ENCODE measurements at regions not wholly inside any gene's neighbourhood (a gene's known extent, or its start where the extent isn't known, plus 50 kb on each side); places are given as distances from the start of the nearest gene placed in this dataset.

DNA sequence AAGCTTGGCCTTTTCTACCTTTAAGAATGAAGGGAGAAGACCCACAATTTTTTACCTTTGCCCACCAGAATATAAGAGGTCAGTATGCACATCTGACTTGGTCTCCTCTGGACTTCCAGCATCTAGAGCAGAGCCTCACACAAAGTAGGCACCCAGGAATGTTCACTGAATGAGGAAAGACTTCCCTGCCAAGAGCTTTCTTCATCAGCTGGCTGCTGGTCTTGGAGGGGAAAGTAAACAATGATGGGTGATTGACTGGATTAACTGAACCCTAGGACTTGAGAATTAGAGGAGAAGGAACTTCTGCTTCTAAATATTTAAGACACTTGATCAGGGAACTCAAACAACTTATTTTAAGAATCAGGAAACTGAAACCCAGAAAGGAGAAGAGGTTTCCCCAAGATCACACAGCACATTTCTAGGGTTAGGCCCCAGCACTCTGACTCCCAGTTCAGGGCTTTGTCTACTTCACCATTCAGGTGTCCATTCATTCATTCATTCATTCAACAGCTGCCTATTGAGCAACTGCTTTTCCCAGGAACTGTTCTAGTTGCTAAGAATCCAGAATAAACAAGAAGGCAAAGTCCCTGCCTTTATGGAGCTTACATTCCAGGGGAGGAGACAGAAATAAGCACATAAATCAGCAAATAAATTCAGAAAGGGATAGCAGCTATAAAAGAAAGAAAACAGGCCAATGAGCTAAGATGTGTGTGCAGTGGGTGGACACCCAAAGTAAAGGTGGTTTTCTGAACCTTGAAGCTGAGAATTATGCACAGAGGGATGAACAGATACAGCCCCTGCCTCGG, 216.9 kb upstream of the LRFN2 start:
- no peaks in the 10 kb centered on the region for H3K4me1 ChIP-seq
- no peak for FAIRE-seq
- H3K9me3 ChIP-seq = no peaks in the 10 kb centered on the region
- H3K27me3 ChIP-seq = no peaks in the 10 kb centered on the region
- H3K4me3 ChIP-seq = no peak overlapping the region
- TF ChIP-seq, protein P1, sequence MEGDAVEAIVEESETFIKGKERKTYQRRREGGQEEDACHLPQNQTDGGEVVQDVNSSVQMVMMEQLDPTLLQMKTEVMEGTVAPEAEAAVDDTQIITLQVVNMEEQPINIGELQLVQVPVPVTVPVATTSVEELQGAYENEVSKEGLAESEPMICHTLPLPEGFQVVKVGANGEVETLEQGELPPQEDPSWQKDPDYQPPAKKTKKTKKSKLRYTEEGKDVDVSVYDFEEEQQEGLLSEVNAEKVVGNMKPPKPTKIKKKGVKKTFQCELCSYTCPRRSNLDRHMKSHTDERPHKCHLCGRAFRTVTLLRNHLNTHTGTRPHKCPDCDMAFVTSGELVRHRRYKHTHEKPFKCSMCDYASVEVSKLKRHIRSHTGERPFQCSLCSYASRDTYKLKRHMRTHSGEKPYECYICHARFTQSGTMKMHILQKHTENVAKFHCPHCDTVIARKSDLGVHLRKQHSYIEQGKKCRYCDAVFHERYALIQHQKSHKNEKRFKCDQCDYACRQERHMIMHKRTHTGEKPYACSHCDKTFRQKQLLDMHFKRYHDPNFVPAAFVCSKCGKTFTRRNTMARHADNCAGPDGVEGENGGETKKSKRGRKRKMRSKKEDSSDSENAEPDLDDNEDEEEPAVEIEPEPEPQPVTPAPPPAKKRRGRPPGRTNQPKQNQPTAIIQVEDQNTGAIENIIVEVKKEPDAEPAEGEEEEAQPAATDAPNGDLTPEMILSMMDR (IDR thresholded peaks at IDR 0.05) = no peak
- no peak for DNase-seq
- WGBS, 2 donors = 85 to 86% methylated on average over 1 of the region's 1 CpG
- no peak for ATAC-seq
- no peak overlapping the region for H3K27ac ChIP-seq
- intact Hi-C loops (cut with DNase I) = no loop called here
- no peaks in the 10 kb centered on the region for H3K36me3 ChIP-seq

DNA sequence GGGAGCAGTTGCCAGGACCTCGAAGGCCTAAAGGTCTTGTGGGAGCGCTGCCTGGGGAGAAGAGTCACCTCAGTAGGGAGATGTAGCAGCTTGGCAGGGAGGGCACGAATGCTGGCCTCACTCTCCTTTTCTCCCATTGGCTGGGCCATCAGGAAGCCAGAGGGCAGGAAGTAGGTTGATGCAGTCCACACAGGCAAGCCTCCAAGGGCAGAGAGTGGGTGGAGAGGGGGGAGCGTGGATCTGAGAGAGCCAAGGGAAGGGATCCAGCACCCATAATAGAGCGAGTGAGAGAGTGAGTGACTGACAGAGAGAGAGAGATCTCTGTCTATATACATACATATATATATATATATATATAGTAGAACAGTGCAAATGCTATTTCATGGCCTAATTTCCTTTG, 215.3 kb upstream of the LRFN2 start:
- Histone ChIP-seq H3K4me1 (no peaks in the 10 kb centered on the region), H3K27ac (no peak overlapping the region), H3K27me3 (no peaks in the 10 kb centered on the region), H3K4me3 (no peak overlapping the region), H3K36me3 (no peaks in the 10 kb centered on the region), H3K9me3 (no peaks in the 10 kb centered on the region)
- ATAC-seq (no peak), DNase-seq (no peak), FAIRE-seq (no peak)
- WGBS, 2 donors = 75 to 77% methylated on average over 5 of the region's 5 CpGs
- TF ChIP-seq, protein P1 (IDR thresholded peaks at IDR 0.05) = no peak
- intact Hi-C loops (cut with DNase I) = no loop called here

DNA sequence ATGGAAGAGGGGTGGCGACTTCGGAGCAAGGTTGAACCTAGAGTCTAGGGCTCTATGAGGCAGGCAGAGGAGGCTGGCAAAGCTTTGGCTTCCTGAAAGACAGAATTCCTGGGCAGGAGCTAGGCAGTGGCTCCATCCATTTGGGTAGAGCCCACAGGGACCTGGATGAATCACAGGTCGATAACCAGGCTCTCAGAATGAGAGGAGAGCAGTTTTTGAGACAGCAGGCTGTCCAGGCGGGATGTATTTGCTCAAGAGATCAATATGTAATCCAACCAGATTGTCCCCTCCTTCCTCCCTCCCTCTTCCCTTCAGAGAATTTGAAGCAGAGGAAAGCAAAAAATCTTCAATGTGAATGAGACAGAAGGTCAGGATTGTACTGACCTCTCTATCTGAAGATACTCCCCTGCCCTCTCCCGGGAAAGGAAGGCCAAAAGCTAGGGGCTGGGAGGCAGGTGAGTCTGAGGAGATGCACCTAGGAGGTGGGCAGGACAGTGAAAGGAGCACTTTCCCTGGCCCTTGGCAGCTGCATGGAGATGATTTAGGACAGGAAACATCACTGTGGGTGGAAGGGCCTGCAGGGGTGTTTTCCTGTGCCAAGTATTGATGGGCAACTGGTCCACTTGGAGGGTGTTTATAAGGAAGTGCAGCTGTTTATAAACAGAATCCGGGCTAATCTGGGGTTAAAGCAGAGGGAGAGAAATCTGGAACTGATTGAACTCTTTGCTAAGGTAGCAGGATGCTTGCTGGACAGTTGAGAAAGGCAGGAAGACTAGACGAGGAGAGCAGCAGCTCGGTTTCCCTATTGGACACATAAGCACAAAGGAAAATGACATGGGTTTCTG, 212.4 kb upstream of the LRFN2 start:
- no peak for FAIRE-seq
- TF ChIP-seq, protein P1 (IDR thresholded peaks at IDR 0.05) = no peak
- no peaks in the 10 kb centered on the region for H3K27me3 ChIP-seq
- intact Hi-C loops (cut with DNase I) = no loop called here
- H3K27ac ChIP-seq = no peak overlapping the region
- ATAC-seq = no peak
- DNase-seq = no peak
- no peaks in the 10 kb centered on the region for H3K4me1 ChIP-seq
- H3K9me3 ChIP-seq = no peaks in the 10 kb centered on the region
- H3K4me3 ChIP-seq = no peak overlapping the region
- 65 to 66% methylated on average over 8 of the region's 8 CpGs for WGBS, 2 donors
- H3K36me3 ChIP-seq = no peaks in the 10 kb centered on the region

DNA sequence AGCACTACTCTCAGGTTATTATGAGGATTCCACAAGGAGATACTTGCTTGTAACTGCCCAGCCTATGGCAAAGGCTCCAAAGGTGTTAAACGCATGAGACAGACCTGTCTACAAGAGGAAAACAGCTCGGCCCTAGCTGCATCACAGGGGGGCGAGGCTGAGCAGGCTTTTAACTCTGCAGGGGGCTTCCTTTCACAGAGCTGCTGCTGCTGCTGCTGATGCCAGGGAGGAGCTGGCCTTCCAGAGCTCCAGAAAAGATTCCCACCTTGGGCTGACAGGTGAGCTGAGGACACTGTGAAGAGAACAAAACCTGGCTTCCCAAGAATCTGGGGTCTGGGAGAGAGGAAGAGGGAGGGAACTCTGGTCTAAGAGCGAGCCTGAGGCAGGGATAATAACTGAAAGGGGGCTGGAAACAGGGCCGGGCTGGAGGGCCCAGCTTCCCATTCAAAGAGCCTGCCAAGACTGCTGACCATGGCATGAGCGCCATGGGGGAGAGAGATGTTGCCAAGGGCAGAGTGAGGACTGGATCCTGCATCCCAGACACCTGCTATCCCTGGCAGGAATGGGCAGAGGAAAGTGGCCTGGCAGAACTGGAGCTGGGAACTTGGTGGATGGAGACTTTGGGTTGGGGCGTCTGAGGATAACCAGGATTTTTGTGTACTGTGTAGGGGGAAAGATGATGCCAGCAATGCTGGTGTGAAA, 211.1 kb upstream of the LRFN2 start:
- Histone ChIP-seq H3K27ac (no peak overlapping the region), H3K36me3 (no peaks in the 10 kb centered on the region), H3K4me3 (no peak overlapping the region), H3K9me3 (no peaks in the 10 kb centered on the region), H3K27me3 (no peaks in the 10 kb centered on the region), H3K4me1 (no peaks in the 10 kb centered on the region)
- TF ChIP-seq, protein P1 (IDR thresholded peaks at IDR 0.05) = no peak
- no peak for FAIRE-seq
- intact Hi-C loops (cut with DNase I) = no loop called here
- no peak for ATAC-seq
- DNase-seq = no peak
- WGBS, 2 donors = 85 to 87% methylated on average over 7 of the region's 7 CpGs

Data from pancreas (tissue), 10 donors.